ENCODE measurements at regions not wholly inside any gene's neighbourhood (a gene's known extent, or its start where the extent isn't known, plus 50 kb on each side); places are given as distances from the start of the nearest gene placed in this dataset.

GRCh38 chrX:109218761-109219160 is 263.1 kb downstream of the GUCY2F start:
- H3K27ac Mint-ChIP-seq (ENCODE audit: unreplicated experiment): no peak overlapping the region
- no peak for TF ChIP-seq EZH2 (IDR thresholded peaks at IDR 0.05; ENCODE audit: insufficient read depth, low read length)
- TF ChIP-seq, protein P1, sequence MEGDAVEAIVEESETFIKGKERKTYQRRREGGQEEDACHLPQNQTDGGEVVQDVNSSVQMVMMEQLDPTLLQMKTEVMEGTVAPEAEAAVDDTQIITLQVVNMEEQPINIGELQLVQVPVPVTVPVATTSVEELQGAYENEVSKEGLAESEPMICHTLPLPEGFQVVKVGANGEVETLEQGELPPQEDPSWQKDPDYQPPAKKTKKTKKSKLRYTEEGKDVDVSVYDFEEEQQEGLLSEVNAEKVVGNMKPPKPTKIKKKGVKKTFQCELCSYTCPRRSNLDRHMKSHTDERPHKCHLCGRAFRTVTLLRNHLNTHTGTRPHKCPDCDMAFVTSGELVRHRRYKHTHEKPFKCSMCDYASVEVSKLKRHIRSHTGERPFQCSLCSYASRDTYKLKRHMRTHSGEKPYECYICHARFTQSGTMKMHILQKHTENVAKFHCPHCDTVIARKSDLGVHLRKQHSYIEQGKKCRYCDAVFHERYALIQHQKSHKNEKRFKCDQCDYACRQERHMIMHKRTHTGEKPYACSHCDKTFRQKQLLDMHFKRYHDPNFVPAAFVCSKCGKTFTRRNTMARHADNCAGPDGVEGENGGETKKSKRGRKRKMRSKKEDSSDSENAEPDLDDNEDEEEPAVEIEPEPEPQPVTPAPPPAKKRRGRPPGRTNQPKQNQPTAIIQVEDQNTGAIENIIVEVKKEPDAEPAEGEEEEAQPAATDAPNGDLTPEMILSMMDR (IDR thresholded peaks at IDR 0.05; ENCODE audit: insufficient read depth, low read depth, low read length): no peak
- no peaks in the 10 kb centered on the region for H3K9me3 ChIP-seq (ENCODE audit: insufficient read depth, low read depth, low read length)
- FAIRE-seq (no peak), DNase-seq (ENCODE audit: low read depth) (no peak)
- no peaks in the 10 kb centered on the region for H3K4me1 Mint-ChIP-seq (ENCODE audit: low read depth, unreplicated experiment)
- H3K4me2 ChIP-seq (ENCODE audit: low read length): no peak overlapping the region
- H3K27ac ChIP-seq (ENCODE audit: low read depth, low read length): no peak overlapping the region
- no peaks in the 10 kb centered on the region for H3K27me3 Mint-ChIP-seq (ENCODE audit: low read depth, unreplicated experiment)
- no peaks in the 10 kb centered on the region for H3K36me3 Mint-ChIP-seq (ENCODE audit: low read depth, unreplicated experiment)
- H3K79me2 ChIP-seq (ENCODE audit: insufficient read depth, low read length): no peaks in the 10 kb centered on the region
- H3K9ac ChIP-seq (ENCODE audit: low read length): no peak overlapping the region
- H3K9me3 Mint-ChIP-seq (ENCODE audit: unreplicated experiment): peaks cover 2% of the 10 kb centered on the region
- H4K20me1 ChIP-seq (ENCODE audit: insufficient read depth, low read length): no peaks in the 10 kb centered on the region
- no peak overlapping the region for H3K4me3 Mint-ChIP-seq (ENCODE audit: unreplicated experiment)
- no peaks in the 10 kb centered on the region for H3K36me3 ChIP-seq (ENCODE audit: insufficient read depth, low read length)
- H2AFZ ChIP-seq (ENCODE audit: low read depth, low read length): no peak overlapping the region
- H3K4me1 ChIP-seq (ENCODE audit: insufficient read depth, low read length): no peaks in the 10 kb centered on the region
- H3K27me3 ChIP-seq (ENCODE audit: insufficient read depth, low read length): no peaks in the 10 kb centered on the region
- no peak overlapping the region for H3K4me3 ChIP-seq (ENCODE audit: insufficient read depth, low read depth, low read length)

GRCh38 chrX:109199726-109200125 is 282.2 kb downstream of the GUCY2F start:
- Histone ChIP-seq H3K27ac (ENCODE audit: low read depth, low read length) (no peak overlapping the region), H3K27me3 (ENCODE audit: insufficient read depth, low read length) (no peaks in the 10 kb centered on the region), H3K79me2 (ENCODE audit: insufficient read depth, low read length) (no peaks in the 10 kb centered on the region), H4K20me1 (ENCODE audit: insufficient read depth, low read length) (no peaks in the 10 kb centered on the region), H3K36me3 (ENCODE audit: insufficient read depth, low read length) (no peaks in the 10 kb centered on the region), H3K4me1 (ENCODE audit: insufficient read depth, low read length) (no peaks in the 10 kb centered on the region), H3K9me3 (ENCODE audit: insufficient read depth, low read depth, low read length) (no peaks in the 10 kb centered on the region), H3K4me3 (ENCODE audit: insufficient read depth, low read depth, low read length) (no peak overlapping the region), H3K9ac (ENCODE audit: low read length) (no peak overlapping the region), H2AFZ (ENCODE audit: low read depth, low read length) (no peak overlapping the region), H3K4me2 (ENCODE audit: low read length) (no peak overlapping the region)
- Mint-ChIP-seq H3K4me1 (ENCODE audit: low read depth, unreplicated experiment) (peaks cover 4% of the 10 kb centered on the region), H3K4me3 (ENCODE audit: unreplicated experiment) (no peak overlapping the region), H3K9me3 (ENCODE audit: unreplicated experiment) (no peaks in the 10 kb centered on the region), H3K36me3 (ENCODE audit: low read depth, unreplicated experiment) (no peaks in the 10 kb centered on the region), H3K27me3 (ENCODE audit: low read depth, unreplicated experiment) (no peaks in the 10 kb centered on the region), H3K27ac (ENCODE audit: unreplicated experiment) (no peak overlapping the region)
- FAIRE-seq (peak; percentile 90), DNase-seq (ENCODE audit: low read depth) (peak; percentile 15)
- TF ChIP-seq EZH2 (IDR thresholded peaks at IDR 0.05; ENCODE audit: insufficient read depth, low read length): no peak
- TF ChIP-seq, protein P1 (IDR thresholded peaks at IDR 0.05; ENCODE audit: insufficient read depth, low read depth, low read length): no peak

DNA sequence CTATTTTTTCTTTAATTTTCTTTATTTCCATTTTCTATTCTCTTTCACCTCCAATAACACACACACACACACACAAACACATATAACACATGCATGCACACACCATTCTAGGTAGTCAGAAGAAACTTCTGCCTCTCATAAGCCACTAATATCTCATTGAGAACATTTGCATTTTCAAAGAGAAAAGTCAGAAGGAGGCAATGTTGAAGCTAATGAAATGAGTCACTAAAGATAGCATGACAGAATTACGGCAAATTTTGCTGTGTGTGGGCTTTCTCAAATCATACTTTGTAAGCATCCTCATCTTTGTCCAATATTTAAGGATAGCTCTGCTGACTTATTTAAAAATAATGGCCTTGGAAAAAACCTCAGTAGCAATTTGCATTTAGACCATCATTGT is 291.3 kb downstream of the GUCY2F start:
- Mint-ChIP-seq H3K9me3 (ENCODE audit: unreplicated experiment) (no peaks in the 10 kb centered on the region), H3K4me3 (ENCODE audit: unreplicated experiment) (no peak overlapping the region), H3K4me1 (ENCODE audit: low read depth, unreplicated experiment) (no peaks in the 10 kb centered on the region), H3K27ac (ENCODE audit: unreplicated experiment) (no peak overlapping the region), H3K36me3 (ENCODE audit: low read depth, unreplicated experiment) (no peaks in the 10 kb centered on the region), H3K27me3 (ENCODE audit: low read depth, unreplicated experiment) (no peaks in the 10 kb centered on the region)
- Histone ChIP-seq H3K27me3 (ENCODE audit: insufficient read depth, low read length) (no peaks in the 10 kb centered on the region), H3K36me3 (ENCODE audit: insufficient read depth, low read length) (no peaks in the 10 kb centered on the region), H3K4me2 (ENCODE audit: low read length) (no peak overlapping the region), H3K9me3 (ENCODE audit: insufficient read depth, low read depth, low read length) (no peaks in the 10 kb centered on the region), H2AFZ (ENCODE audit: low read depth, low read length) (no peak overlapping the region), H3K79me2 (ENCODE audit: insufficient read depth, low read length) (no peaks in the 10 kb centered on the region), H3K4me1 (ENCODE audit: insufficient read depth, low read length) (no peaks in the 10 kb centered on the region), H4K20me1 (ENCODE audit: insufficient read depth, low read length) (no peaks in the 10 kb centered on the region), H3K9ac (ENCODE audit: low read length) (no peak overlapping the region), H3K4me3 (ENCODE audit: insufficient read depth, low read depth, low read length) (no peak overlapping the region), H3K27ac (ENCODE audit: low read depth, low read length) (no peak overlapping the region)
- TF ChIP-seq, protein P1 (IDR thresholded peaks at IDR 0.05; ENCODE audit: insufficient read depth, low read depth, low read length): no peak
- TF ChIP-seq EZH2 (IDR thresholded peaks at IDR 0.05; ENCODE audit: insufficient read depth, low read length): no peak
- peak; percentile 37 for FAIRE-seq
- no peak for DNase-seq (ENCODE audit: low read depth)
